ENCODE measurements at regions not wholly inside any gene's neighbourhood (a gene's known extent, or its start where the extent isn't known, plus 50 kb on each side); places are given as distances from the start of the nearest gene placed in this dataset.

GRCh38 chr14:106509176-106509575, 982.8 kb downstream of the TMEM121 start:
- WGBS (ENCODE audit: insufficient coverage): 79% methylated on average over 2 of the region's 2 CpGs
- Histone ChIP-seq H3K4me3 (ENCODE audit: low read length) (no peak overlapping the region), H3K27me3 (ENCODE audit: control insufficient read depth, insufficient read depth, low read length) (no peaks in the 10 kb centered on the region), H3K4me1 (ENCODE audit: control insufficient read depth, insufficient read depth, low read length) (peaks cover 79% of the 10 kb centered on the region), H3K27ac (ENCODE audit: low read length) (no peak overlapping the region), H3K36me3 (ENCODE audit: control insufficient read depth, insufficient read depth, low read length) (no peaks in the 10 kb centered on the region), H3K9me3 (ENCODE audit: control insufficient read depth, insufficient read depth, low read length) (no peaks in the 10 kb centered on the region)
- peak overlapping the region; percentile 51 for H3K4me3 Mint-ChIP-seq
- no peaks in the 10 kb centered on the region for H3K9me3 Mint-ChIP-seq
- H3K27me3 Mint-ChIP-seq (ENCODE audit: low read depth in 2 of 2): no peaks in the 10 kb centered on the region
- intact Hi-C loops (cut with micrococcal nuclease): loop anchor here (10.0 kb wide), 2 partner anchors 226 to 324 kb away; no protein-coding TSS in a partner anchor
- no peak for DNase-seq
- no peak for ATAC-seq
- H3K4me1 Mint-ChIP-seq: peaks cover 96 to 100% of the 10 kb centered on the region in 2 donors
- no peak for TF ChIP-seq CTCF (IDR thresholded peaks at IDR 0.05)
- peak overlapping the region; percentile 87 to 90 for H3K27ac Mint-ChIP-seq
- H3K36me3 Mint-ChIP-seq: no peaks in the 10 kb centered on the region

DNA sequence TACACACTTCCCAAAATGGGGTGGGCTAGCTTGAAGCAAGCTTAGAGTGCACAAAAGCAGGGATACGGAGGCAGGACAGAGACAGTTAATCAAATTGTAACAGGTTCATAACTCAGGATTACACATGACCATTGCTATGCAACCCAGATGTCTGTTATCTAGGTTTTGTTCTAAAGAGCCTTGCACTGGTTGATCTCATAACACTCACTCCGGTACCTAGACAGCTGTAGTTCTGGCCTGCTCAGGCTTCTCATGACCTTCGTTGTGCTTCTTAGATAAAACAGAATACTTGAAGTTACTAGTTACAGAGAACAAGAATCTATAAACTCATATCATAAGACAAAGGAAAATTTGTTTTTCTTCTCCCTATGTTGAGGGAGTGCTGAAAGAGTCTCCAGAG, 983.4 kb downstream of the TMEM121 start:
- Histone ChIP-seq H3K27me3 (ENCODE audit: control insufficient read depth, insufficient read depth, low read length) (no peaks in the 10 kb centered on the region), H3K4me3 (ENCODE audit: low read length) (no peak overlapping the region), H3K9me3 (ENCODE audit: control insufficient read depth, insufficient read depth, low read length) (no peaks in the 10 kb centered on the region), H3K36me3 (ENCODE audit: control insufficient read depth, insufficient read depth, low read length) (no peaks in the 10 kb centered on the region), H3K4me1 (ENCODE audit: control insufficient read depth, insufficient read depth, low read length) (peaks cover 73% of the 10 kb centered on the region), H3K27ac (ENCODE audit: low read length) (no peak overlapping the region)
- Mint-ChIP-seq H3K27ac (peak overlapping the region; percentile 87 to 90), H3K36me3 (no peaks in the 10 kb centered on the region), H3K9me3 (no peaks in the 10 kb centered on the region), H3K4me3 (peak overlapping the region; percentile 73), H3K4me1 (peaks cover 89 to 95% of the 10 kb centered on the region in 2 donors), H3K27me3 (ENCODE audit: low read depth in 2 of 2) (no peaks in the 10 kb centered on the region)
- intact Hi-C loops (cut with micrococcal nuclease): loop anchor here (10.0 kb wide), 2 partner anchors 225 to 325 kb away; no protein-coding TSS in a partner anchor
- no peak for DNase-seq
- TF ChIP-seq CTCF (IDR thresholded peaks at IDR 0.05): no peak
- ATAC-seq: no peak
- 95% methylated on average over 3 of the region's 3 CpGs for WGBS (ENCODE audit: insufficient coverage)

DNA sequence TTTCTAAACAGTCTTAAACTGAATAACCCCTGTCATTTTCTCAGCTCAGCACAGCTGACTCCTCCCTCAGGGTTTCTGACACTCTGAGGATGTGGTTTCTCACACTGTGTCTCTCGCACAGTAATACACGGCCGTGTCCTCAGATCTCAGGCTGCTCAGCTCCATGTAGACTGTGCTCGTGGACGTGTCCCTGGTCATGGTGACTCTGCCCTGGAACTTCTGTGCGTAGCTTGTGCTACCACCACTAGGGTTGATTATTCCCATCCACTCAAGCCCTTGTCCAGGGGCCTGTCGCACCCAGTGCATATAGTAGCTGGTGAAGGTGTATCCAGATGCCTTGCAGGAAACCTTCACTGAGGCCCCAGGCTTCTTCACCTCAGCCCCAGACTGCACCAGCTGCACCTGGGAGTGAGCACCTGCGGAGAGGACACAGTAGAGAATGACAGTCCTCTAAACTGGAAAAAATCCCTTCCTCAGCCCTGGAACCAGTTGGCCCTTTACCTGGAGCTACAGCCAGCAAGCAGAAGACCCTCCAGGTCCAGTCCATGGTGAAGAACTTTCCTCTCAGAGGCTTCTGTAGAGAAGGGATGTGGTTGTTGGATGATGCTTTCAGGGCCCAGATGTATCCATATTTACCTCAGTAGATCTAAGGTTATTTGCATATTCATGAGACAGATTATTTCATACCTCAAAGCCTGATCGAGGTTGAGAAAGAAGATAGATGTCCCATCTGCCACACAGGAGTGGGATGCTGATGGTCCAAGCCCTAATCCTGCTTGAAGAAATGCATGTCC, 984.8 kb downstream of the TMEM121 start:
- Mint-ChIP-seq H3K4me3 (peak overlapping the region; percentile 73), H3K27me3 (ENCODE audit: low read depth in 2 of 2) (no peaks in the 10 kb centered on the region), H3K36me3 (no peaks in the 10 kb centered on the region), H3K9me3 (no peaks in the 10 kb centered on the region), H3K27ac (peak overlapping the region; percentile 87 to 90), H3K4me1 (peaks cover 76 to 81% of the 10 kb centered on the region in 2 donors)
- ATAC-seq: peak; percentile 68 to 86 (median 79)
- Histone ChIP-seq H3K27ac (ENCODE audit: low read length) (peak overlapping the region; percentile 66), H3K4me3 (ENCODE audit: low read length) (no peak overlapping the region), H3K9me3 (ENCODE audit: control insufficient read depth, insufficient read depth, low read length) (no peaks in the 10 kb centered on the region), H3K27me3 (ENCODE audit: control insufficient read depth, insufficient read depth, low read length) (no peaks in the 10 kb centered on the region), H3K4me1 (ENCODE audit: control insufficient read depth, insufficient read depth, low read length) (peaks cover 62% of the 10 kb centered on the region), H3K36me3 (ENCODE audit: control insufficient read depth, insufficient read depth, low read length) (no peaks in the 10 kb centered on the region)
- peak; percentile 64 to 83 for DNase-seq
- WGBS (ENCODE audit: insufficient coverage): 11% methylated on average over 7 of the region's 9 CpGs
- intact Hi-C loops (cut with micrococcal nuclease): no loop called here
- TF ChIP-seq CTCF (IDR thresholded peaks at IDR 0.05): no peak

Measured in natural killer cell (primary cell).